Psoas muscle (tissue), 7 donors: ENCODE measurements at regions not wholly inside any gene's neighbourhood (a gene's known extent, or its start where the extent isn't known, plus 50 kb on each side); places are given as distances from the start of the nearest gene placed in this dataset.

Experiments
- ATAC-seq, 4 donors: fragments of 200-7000 bp; cut with Tn5 transposase; one replicate each; pipeline ENCODE4 v1.9.1; 2020; ENCODE audit warnings: moderate library complexity in 3 of 4, mild to moderate bottlenecking in 2 of 4
- DNase-seq, 2 donors: peaks; one replicate each; pipeline ENCODE4 v3.0.0-alpha.2; 2020
- H3K27ac ChIP-seq: fragments of 200-600 bp; one replicate; pipeline ENCODE4 v1.8.0; 2022
- H3K27me3 ChIP-seq, 3 donors: fragments of 200-600 bp in 1 of 3; one replicate each; pipeline versions ENCODE4 v1.6.1 to v1.8.0; 2013 to 2022; ENCODE audit warnings: low read length in 2 of 3, mild to moderate bottlenecking in 2 of 3, moderate library complexity in 1 of 3; ENCODE audit not compliant: insufficient read depth in 3 of 3
- H3K36me3 ChIP-seq, 2 donors: fragments of 200-600 bp in 1 of 2; one replicate each; pipeline versions ENCODE4 v1.6.1 to v1.8.0; 2013 to 2022; ENCODE audit warnings: low read depth in 1 of 2, mild to moderate bottlenecking in 1 of 2, moderate library complexity in 1 of 2; ENCODE audit not compliant: insufficient read depth in 1 of 2
- H3K4me1 ChIP-seq: fragments of 200-600 bp; one replicate; pipeline ENCODE4 v1.8.0; 2022
- H3K4me3 ChIP-seq: fragments of 200-600 bp; one replicate; pipeline ENCODE4 v1.8.0; 2022; ENCODE audit warnings: mild to moderate bottlenecking
- H3K9me3 ChIP-seq: fragments of 200-600 bp; one replicate; pipeline ENCODE4 v1.8.0; 2022
- CTCF ChIP-seq: fragments of 200-600 bp; IDR thresholded peaks from one replicate; pipeline ENCODE4 v1.8.0; 2022; ENCODE audit warnings: antibody characterized with exemption
- WGBS, 3 donors: extraction: QIAGEN DNeasy Blood & Tissue Kit; methylation state at CpG; one replicate each; pipeline versions ENCODE4 v1.1.6 to v1.1.7; 2013; 5-methylcytosine and 5-hydroxymethylcytosine counted together
- intact Hi-C, 2 donors: fragments of 100-400 bp; cut with DNase I; formaldehyde crosslinking; loops; one replicate each; pipeline versions ENCODE4 v1.11.0 to v1.14.2; 2022
- donor health status: healthy with polysubstance abuse.
- donor health status: DM: no; HTN: no; CAD: no; lungs with moderate emphysema.
- donor health status: Bipolar disorder and iron deficiency.
- donor health status: healthy.
- donor health status: DM: yes; HTN: yes; CAD: no.
- donor health status: DM: no; HTN: no; CAD: no.
- donor health status: DM: yes; HTN: yes; CAD: no.

GRCh38 chr5:53219610-53220009 is 110.1 kb upstream of the MOCS2 start:
- intact Hi-C loops: no loop called here
- Histone ChIP-seq H3K4me1 (no peaks in the 10 kb centered on the region), H3K27ac (no peak overlapping the region), H3K27me3 (no peaks in the 10 kb centered on the region), H3K36me3 (no peaks in the 10 kb centered on the region), H3K4me3 (no peak overlapping the region), H3K9me3 (no peaks in the 10 kb centered on the region)
- no peak for DNase-seq
- WGBS, 3 donors: 43 to 67% (median 58%) methylated on average over 3 of the region's 3 CpGs
- ATAC-seq: no peak
- no peak for TF ChIP-seq CTCF

GRCh38 chr5:53233645-53234405 is 124.3 kb upstream of the MOCS2 start:
- ATAC-seq: no peak
- Histone ChIP-seq H3K4me3 (no peak overlapping the region), H3K27ac (no peak overlapping the region), H3K27me3 (no peaks in the 10 kb centered on the region), H3K4me1 (no peaks in the 10 kb centered on the region), H3K36me3 (no peaks in the 10 kb centered on the region), H3K9me3 (no peaks in the 10 kb centered on the region)
- intact Hi-C loops: no loop called here
- TF ChIP-seq CTCF: no peak
- 66 to 68% (median 67%) methylated on average over 2 of the region's 2 CpGs for WGBS, 3 donors
- DNase-seq: no peak

GRCh38 chr5:53236683-53237082 is 127.1 kb upstream of the MOCS2 start:
- no peak overlapping the region for H3K4me3 ChIP-seq
- 77 to 84% (median 78%) methylated on average over 3 of the region's 3 CpGs for WGBS, 3 donors
- H3K36me3 ChIP-seq: no peaks in the 10 kb centered on the region
- no peaks in the 10 kb centered on the region for H3K9me3 ChIP-seq
- no peak overlapping the region for H3K27ac ChIP-seq
- no peak for TF ChIP-seq CTCF
- intact Hi-C loops: no loop called here
- H3K27me3 ChIP-seq: no peaks in the 10 kb centered on the region
- no peaks in the 10 kb centered on the region for H3K4me1 ChIP-seq
- ATAC-seq (no peak), DNase-seq (no peak)

- TF ChIP-seq CTCF: no peak
- Histone ChIP-seq H3K27me3 (no peaks in the 10 kb centered on the region), H3K9me3 (no peaks in the 10 kb centered on the region), H3K4me3 (no peak overlapping the region), H3K36me3 (no peaks in the 10 kb centered on the region), H3K27ac (no peak overlapping the region), H3K4me1 (no peaks in the 10 kb centered on the region)
- DNase-seq: no peak
- 27 to 45% (median 35%) methylated on average over 6 of the region's 6 CpGs for WGBS, 3 donors
- no peak for ATAC-seq
- intact Hi-C loops: no loop called here
These were observed 128.3 kb upstream of the MOCS2 start for GRCh38 chr5:53237876-53238275.
